AG09319 (cell line): ENCODE measurements at regions not wholly inside any gene's neighbourhood (a gene's known extent, or its start where the extent isn't known, plus 50 kb on each side); places are given as distances from the start of the nearest gene placed in this dataset.

Source experiments
- DNase-seq: peaks from one replicate; pipeline ENCODE4 v3.0.0-alpha.2; 2010; ENCODE audit warnings: low read depth; ENCODE audit errors: extremely low read depth
- TF ChIP-seq, protein P1 (sequence below): IDR thresholded peaks from 2 replicates; pipeline ENCODE4 v1.5.1; 2011; ENCODE audit warnings: low read depth, mild to moderate bottlenecking, inconsistent platforms, low read length, moderate library complexity

DNA sequence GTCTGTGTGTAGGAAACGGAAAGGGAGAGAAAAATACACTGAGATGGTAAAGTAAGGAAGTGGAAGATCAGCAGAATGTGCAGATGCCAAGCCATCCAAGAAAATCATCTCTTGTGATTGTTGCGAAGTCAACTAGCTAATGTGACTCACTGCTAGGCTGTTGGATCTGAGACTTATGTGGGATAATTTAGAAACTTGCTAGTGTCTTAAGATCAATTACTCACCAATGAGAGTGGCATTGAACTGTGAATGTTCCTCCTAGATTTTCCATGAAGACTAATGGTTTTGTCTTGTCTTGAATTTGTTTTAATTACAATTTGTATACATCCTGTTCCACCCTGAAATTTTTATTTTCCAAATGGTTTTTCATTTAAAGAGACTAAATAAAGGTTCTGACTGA lies 771.6 kb downstream of the EFNB2 start:
- DNase-seq, result no peak
- TF ChIP-seq, protein P1, sequence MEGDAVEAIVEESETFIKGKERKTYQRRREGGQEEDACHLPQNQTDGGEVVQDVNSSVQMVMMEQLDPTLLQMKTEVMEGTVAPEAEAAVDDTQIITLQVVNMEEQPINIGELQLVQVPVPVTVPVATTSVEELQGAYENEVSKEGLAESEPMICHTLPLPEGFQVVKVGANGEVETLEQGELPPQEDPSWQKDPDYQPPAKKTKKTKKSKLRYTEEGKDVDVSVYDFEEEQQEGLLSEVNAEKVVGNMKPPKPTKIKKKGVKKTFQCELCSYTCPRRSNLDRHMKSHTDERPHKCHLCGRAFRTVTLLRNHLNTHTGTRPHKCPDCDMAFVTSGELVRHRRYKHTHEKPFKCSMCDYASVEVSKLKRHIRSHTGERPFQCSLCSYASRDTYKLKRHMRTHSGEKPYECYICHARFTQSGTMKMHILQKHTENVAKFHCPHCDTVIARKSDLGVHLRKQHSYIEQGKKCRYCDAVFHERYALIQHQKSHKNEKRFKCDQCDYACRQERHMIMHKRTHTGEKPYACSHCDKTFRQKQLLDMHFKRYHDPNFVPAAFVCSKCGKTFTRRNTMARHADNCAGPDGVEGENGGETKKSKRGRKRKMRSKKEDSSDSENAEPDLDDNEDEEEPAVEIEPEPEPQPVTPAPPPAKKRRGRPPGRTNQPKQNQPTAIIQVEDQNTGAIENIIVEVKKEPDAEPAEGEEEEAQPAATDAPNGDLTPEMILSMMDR, result no peak

DNA sequence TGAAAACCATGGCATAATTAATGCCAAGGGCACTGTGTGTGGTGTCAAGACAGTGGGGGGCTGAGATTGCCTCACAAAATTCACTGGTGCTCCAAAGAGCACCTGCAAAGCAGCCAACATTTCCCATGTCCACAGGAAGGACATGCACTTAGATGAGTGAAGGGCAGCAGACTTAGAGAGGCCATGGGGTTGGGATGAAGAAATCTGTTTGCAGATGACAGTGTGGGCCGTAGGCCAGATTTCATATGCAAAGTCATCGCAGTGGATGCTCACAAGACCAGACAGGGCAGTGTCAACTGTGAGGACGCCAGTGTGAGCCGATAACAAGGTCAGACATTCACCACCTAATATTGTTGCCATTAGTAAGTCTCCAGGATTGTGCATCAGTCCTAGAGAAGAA lies 773.4 kb downstream of the EFNB2 start:
- no peak for DNase-seq
- TF ChIP-seq, protein P1, result no peak

DNA sequence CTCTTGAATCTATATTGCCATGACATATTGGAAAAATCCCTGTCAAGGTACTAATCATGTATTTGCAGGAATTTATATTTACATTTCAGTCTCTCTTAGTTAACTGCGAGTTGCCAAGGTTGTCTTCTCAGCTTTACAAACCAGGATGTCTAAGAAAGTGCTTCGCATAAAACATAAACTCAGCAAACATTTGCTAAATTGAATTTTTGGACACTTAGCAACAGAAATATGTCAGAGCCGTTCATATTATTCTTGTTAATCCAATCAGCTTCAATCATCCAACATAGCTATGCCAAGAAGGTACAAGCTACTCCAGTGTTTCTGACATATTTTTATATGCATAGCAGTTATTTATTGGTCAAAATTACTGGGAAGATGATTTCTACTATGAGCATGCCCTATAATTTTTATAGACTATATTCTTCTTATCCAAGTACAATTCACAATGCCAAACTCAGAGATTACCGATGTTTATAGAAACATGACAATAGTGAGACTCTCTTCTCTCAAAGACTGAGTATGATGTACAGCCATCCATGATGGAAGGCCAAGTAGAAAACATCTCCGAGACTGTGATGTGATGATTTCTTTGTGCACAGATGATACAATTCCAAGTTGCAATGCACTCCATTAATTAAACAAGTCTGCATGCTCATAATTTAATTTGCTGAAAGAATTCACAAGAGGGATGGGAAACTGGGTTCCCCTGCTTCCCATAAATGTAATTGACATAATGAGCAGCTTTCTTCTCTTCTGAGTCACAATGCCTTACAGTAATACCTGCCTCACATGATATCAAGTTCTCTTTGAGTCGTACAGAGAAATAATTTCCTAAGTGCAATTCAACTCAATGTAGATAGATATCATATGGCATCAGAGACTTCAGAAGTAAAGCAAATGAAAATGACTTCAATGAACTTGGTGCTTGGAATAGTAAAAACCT lies 776.3 kb downstream of the EFNB2 start:
- no peak for DNase-seq
- TF ChIP-seq, protein P1, result no peak

DNA sequence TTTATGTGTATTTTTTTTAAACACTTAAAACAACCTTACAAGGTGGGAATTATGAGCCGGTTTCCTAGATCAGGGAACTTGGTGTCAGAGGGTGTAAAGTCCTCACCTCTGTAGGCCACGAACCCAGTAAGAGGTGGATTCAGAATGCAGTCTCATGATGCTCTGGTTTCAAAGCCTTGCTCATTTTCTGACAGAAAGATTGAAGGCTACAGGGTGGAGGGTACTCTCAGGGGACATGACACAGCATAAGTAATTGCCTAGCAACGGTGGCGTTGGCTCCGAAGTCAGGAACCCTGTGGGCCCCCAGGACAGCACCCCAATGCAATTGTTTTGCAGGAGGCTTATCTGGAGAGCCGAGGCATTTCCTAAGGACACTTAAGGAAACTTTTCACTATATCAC lies 794.7 kb downstream of the EFNB2 start:
- no peak for DNase-seq

DNA sequence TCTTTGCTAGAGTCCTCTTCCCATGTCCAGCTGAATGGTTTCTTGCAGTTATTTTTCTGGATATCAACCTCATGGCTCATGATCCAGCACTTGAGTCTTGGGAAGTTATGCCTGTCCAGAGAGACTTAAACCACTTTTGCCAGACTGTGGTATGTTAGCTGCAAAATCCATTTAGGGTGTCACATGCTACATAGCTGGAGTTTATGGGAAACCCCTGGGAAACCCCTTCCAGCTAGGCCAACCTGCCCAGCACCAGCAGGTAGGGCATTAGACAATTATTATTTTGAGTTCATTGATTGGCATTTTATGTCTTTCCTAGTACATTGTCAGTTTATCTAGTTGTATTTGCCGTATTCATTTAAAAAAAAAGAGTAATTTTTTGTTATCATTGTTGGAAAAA lies 797.8 kb downstream of the EFNB2 start:
- no peak for DNase-seq

More for the DNA sequence above, 794.7 kb downstream of the EFNB2 start:
- TF ChIP-seq, protein P1, result no peak

DNA sequence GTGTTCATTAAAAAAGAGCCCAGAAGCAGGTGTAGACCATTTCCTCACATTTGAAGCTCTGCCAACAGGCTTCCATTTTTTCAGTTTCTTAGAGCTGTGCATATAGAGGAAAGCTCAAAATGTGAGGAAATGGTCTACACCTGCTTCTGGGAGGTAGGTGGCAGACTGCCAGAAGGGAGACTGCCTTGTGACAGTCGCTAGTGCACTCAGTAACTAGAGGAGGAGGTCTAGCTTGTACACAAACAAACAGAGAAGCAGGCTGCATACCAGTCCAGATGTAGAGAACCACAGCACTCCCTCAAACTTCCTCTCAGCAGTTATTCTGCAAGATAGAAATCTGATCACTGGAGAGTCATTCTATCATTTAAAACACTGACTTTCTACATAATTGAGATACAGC lies 800.2 kb downstream of the EFNB2 start:
- no peak for DNase-seq
- TF ChIP-seq, protein P1, result no peak

More for the DNA sequence above, 797.8 kb downstream of the EFNB2 start:
- TF ChIP-seq, protein P1, result no peak

DNA sequence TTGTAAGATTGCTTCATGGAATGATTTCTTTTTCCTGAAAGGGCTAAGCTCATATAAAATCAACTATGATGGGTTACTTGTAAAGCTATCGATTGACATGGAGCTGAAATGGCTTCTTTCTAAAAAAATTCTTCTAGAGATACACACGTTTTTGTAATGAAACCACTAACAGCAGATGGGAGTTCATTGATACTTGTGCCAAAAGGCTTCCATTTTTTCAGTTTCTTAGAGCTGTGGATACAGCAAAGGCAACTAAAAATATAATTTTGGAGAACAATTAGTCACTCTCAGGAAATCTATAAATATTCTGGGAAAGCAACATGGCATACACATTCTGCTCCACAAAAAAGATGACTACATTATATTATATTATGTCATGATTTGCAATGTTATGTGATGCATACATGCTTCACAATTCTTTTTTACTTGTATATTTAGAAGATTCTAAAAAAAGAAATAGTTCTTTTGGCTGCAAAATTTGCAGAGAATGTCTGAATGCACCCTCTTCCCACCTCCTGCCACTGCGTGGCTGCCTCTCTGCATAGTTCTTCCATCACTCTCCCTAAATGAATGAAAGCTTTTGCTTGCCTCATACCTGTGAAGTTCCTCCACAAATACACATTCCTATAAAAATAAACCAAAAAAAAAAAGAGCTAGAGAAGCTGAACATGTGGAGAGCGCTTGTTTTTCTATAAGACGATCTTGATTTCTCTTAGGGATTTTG lies 802.5 kb downstream of the EFNB2 start:
- TF ChIP-seq, protein P1, result no peak

More for the DNA sequence above, 802.5 kb downstream of the EFNB2 start:
- no peak for DNase-seq
